HG03139 (cell line): ENCODE measurements at regions not wholly inside any gene's neighbourhood (a gene's known extent, or its start where the extent isn't known, plus 50 kb on each side); places are given as distances from the start of the nearest gene placed in this dataset.

Experiments
- ATAC-seq: cut with Tn5 transposase; IDR thresholded peaks from one replicate; pipeline ENCODE4 v1.9.1; 2021; ENCODE audit not compliant: unreplicated experiment

GRCh38 chr20:11200423-11200822 lies 526.6 kb upstream of the JAG1 start:
- no peak for ATAC-seq

GRCh38 chr20:11204926-11205768 lies 531.3 kb upstream of the JAG1 start:
- ATAC-seq, result peak; percentile 76

- ATAC-seq, result no peak
Measured at GRCh38 chr20:11205769-11206362, 532.1 kb upstream of the JAG1 start.

- no peak for ATAC-seq
Measured at GRCh38 chr20:11207749-11208502, 534.1 kb upstream of the JAG1 start.

GRCh38 chr20:11210611-11211010 lies 536.8 kb upstream of the JAG1 start:
- no peak for ATAC-seq

- ATAC-seq, result no peak
Measured at GRCh38 chr20:11212272-11212671, 538.5 kb upstream of the JAG1 start.

- no peak for ATAC-seq
Measured at GRCh38 chr20:11212902-11213301, 539.1 kb upstream of the JAG1 start.

GRCh38 chr20:11214256-11214840 lies 540.5 kb upstream of the JAG1 start:
- ATAC-seq, result no peak

- no peak for ATAC-seq
Measured at GRCh38 chr20:11216451-11217314, 542.9 kb upstream of the JAG1 start.

- no peak for ATAC-seq
Measured at GRCh38 chr20:11217326-11218172, 543.8 kb upstream of the JAG1 start.

GRCh38 chr20:11218173-11218680 lies 544.4 kb upstream of the JAG1 start:
- ATAC-seq, result no peak

- no peak for ATAC-seq
Measured at GRCh38 chr20:11219192-11219591, 545.4 kb upstream of the JAG1 start.

GRCh38 chr20:11221046-11221445 lies 547.2 kb upstream of the JAG1 start:
- ATAC-seq, result no peak

GRCh38 chr20:11222243-11222642 lies 548.4 kb upstream of the JAG1 start:
- ATAC-seq, result no peak

GRCh38 chr20:11227602-11228001 lies 553.8 kb upstream of the JAG1 start:
- no peak for ATAC-seq

- no peak for ATAC-seq
Measured at GRCh38 chr20:11229772-11230171, 556.0 kb upstream of the JAG1 start.

- ATAC-seq, result no peak
Measured at GRCh38 chr20:11230999-11231398, 557.2 kb upstream of the JAG1 start.

- no peak for ATAC-seq
Measured at GRCh38 chr20:11231742-11232648, 558.2 kb upstream of the JAG1 start.
